SK-N-SH treated with all-trans-retinoic acid at 6 μM for 48 hours (cell line): ENCODE measurements at regions not wholly inside any gene's neighbourhood (a gene's known extent, or its start where the extent isn't known, plus 50 kb on each side); places are given as distances from the start of the nearest gene placed in this dataset.

ENCODE experiments used
- ATAC-seq: fragments of 200-7000 bp; cut with Tn5 transposase; 3 replicates; pipeline ENCODE4 v1.9.1; 2020; ENCODE audit warnings: mild to moderate bottlenecking, moderate library complexity
- ARNTL ChIP-seq: fragments of 450-650 bp; formaldehyde crosslinking; IDR thresholded peaks from 2 replicates; pipeline ENCODE4 v1.5.0; 2020; ENCODE audit warnings: low read depth, mild to moderate bottlenecking, moderate library complexity, borderline replicate concordance
- BACH2 ChIP-seq: fragments of 250-450 bp; sonication (Bioruptor Pico); IDR thresholded peaks from 2 replicates; pipeline ENCODE4 v1.9.0; 2021; ENCODE audit warnings: mild to moderate bottlenecking, borderline replicate concordance
- CREB5 ChIP-seq: fragments of 250-450 bp; sonication (Bioruptor Pico); IDR thresholded peaks from 2 replicates; pipeline ENCODE4 v1.5.1; 2020; ENCODE audit warnings: low read depth, mild to moderate bottlenecking, moderate library complexity
- CSDC2 ChIP-seq: fragments of 250-450 bp; sonication (Bioruptor Pico); IDR thresholded peaks from 2 replicates; pipeline ENCODE4 v1.5.0; 2020; ENCODE audit warnings: mild to moderate bottlenecking, moderate library complexity
- CSRNP3 ChIP-seq: fragments of 250-450 bp; sonication (Bioruptor Pico); IDR thresholded peaks from 2 replicates; pipeline ENCODE4 v1.5.1; 2021; ENCODE audit warnings: mild to moderate bottlenecking, moderate library complexity
- GLIS3 ChIP-seq: fragments of 250-450 bp; sonication (Bioruptor Pico); IDR thresholded peaks from 2 replicates; pipeline ENCODE4 v1.5.0; 2020; ENCODE audit warnings: mild to moderate bottlenecking, moderate library complexity
- ISL1 ChIP-seq: fragments of 250-450 bp; sonication (Bioruptor Pico); IDR thresholded peaks from 2 replicates; pipeline ENCODE4 v2.1.2; 2022; ENCODE audit warnings: mild to moderate bottlenecking, moderate library complexity
- OSR1 ChIP-seq: fragments of 250-450 bp; sonication (Bioruptor Pico); IDR thresholded peaks from 2 replicates; pipeline ENCODE4 v1.8.0; 2022; ENCODE audit warnings: moderate library complexity, mild to moderate bottlenecking, inconsistent platforms
- PATZ1 ChIP-seq: fragments of 250-450 bp; sonication (Bioruptor Pico); IDR thresholded peaks from 2 replicates; pipeline ENCODE4 v1.8.0; 2020; ENCODE audit warnings: mild to moderate bottlenecking, moderate library complexity, borderline replicate concordance
- POU6F1 ChIP-seq: fragments of 250-450 bp; sonication (Bioruptor Pico); IDR thresholded peaks from 2 replicates; pipeline ENCODE4 v1.8.0; 2021; ENCODE audit warnings: low read depth, mild to moderate bottlenecking, moderate library complexity, borderline replicate concordance
- RARB ChIP-seq: fragments of 250-450 bp; sonication (Bioruptor Pico); IDR thresholded peaks from 2 replicates; pipeline ENCODE4 v1.8.0; 2021; ENCODE audit warnings: mild to moderate bottlenecking, moderate library complexity
- SNAI2 ChIP-seq: fragments of 250-450 bp; sonication (Bioruptor Pico); IDR thresholded peaks from 2 replicates; pipeline ENCODE4 v1.5.0; 2020; ENCODE audit warnings: mild to moderate bottlenecking, moderate library complexity
- TCF4 ChIP-seq: fragments of 250-450 bp; sonication (Bioruptor Pico); IDR thresholded peaks from 2 replicates; pipeline ENCODE4 v1.8.0; 2021; ENCODE audit warnings: mild to moderate bottlenecking, moderate library complexity, borderline replicate concordance
- TOX ChIP-seq: fragments of 250-450 bp; sonication (Bioruptor Pico); IDR thresholded peaks from 2 replicates; pipeline ENCODE4 v1.8.0; 2021; ENCODE audit warnings: mild to moderate bottlenecking, moderate library complexity, borderline replicate concordance
- TSHZ2 ChIP-seq: fragments of 250-450 bp; sonication (Bioruptor Pico); IDR thresholded peaks from 2 replicates; pipeline ENCODE4 v1.5.0; 2020; ENCODE audit warnings: mild to moderate bottlenecking, moderate library complexity
- ZC3H10 ChIP-seq: fragments of 250-450 bp; sonication (Bioruptor Pico); IDR thresholded peaks from 2 replicates; pipeline ENCODE4 v1.5.1; 2021; ENCODE audit warnings: mild to moderate bottlenecking, moderate library complexity
- ZFP3 ChIP-seq: fragments of 250-450 bp; sonication (Bioruptor Pico); IDR thresholded peaks from 2 replicates; pipeline ENCODE4 v1.5.0; 2020; ENCODE audit warnings: mild to moderate bottlenecking, moderate library complexity
- ZFP30 ChIP-seq: fragments of 450-650 bp; formaldehyde crosslinking; IDR thresholded peaks from 2 replicates; pipeline ENCODE4 v1.5.0; 2022; ENCODE audit warnings: mild to moderate bottlenecking, moderate library complexity
- ZNF565 ChIP-seq: fragments of 450-650 bp; formaldehyde crosslinking; conservative IDR thresholded peaks from 2 replicates; pipeline ENCODE4 v1.5.0; 2020; ENCODE audit warnings: low read depth, mild to moderate bottlenecking, moderate library complexity
- ZNF70 ChIP-seq: fragments of 450-650 bp; formaldehyde crosslinking; IDR thresholded peaks from 2 replicates; pipeline ENCODE4 v1.5.0; 2020; ENCODE audit warnings: mild to moderate bottlenecking, moderate library complexity

GRCh38 chr11:64428693-64429092 is 69.7 kb downstream of the RPS6KA4 start:
- no peak for ATAC-seq
- no peak for TF ChIP-seq ISL1
- no peak for TF ChIP-seq CSRNP3 (CRISPR knock-in tag)
- no peak for TF ChIP-seq ZNF70 (CRISPR knock-in tag)
- no peak for TF ChIP-seq SNAI2 (CRISPR knock-in tag)
- no peak for TF ChIP-seq ZNF565

GRCh38 chr11:64429970-64430369 is 71.0 kb downstream of the RPS6KA4 start:
- TF ChIP-seq SNAI2 (CRISPR knock-in tag) (no peak), RARB (CRISPR knock-in tag) (no peak), ARNTL (CRISPR knock-in tag) (no peak), OSR1 (CRISPR knock-in tag) (no peak), TSHZ2 (CRISPR knock-in tag) (no peak), TCF4 (CRISPR knock-in tag) (no peak), BACH2 (no peak), POU6F1 (CRISPR knock-in tag) (no peak), GLIS3 (CRISPR knock-in tag) (no peak), PATZ1 (CRISPR knock-in tag) (no peak), ZC3H10 (CRISPR knock-in tag) (no peak), CSDC2 (no peak), ZNF70 (CRISPR knock-in tag) (no peak), ISL1 (no peak), ZFP3 (CRISPR knock-in tag) (no peak), ZFP30 (CRISPR knock-in tag) (no peak), TOX (CRISPR knock-in tag) (no peak), CREB5 (CRISPR knock-in tag) (no peak), CSRNP3 (CRISPR knock-in tag) (no peak)
- no peak for ATAC-seq

GRCh38 chr11:64430645-64431044 is 71.7 kb downstream of the RPS6KA4 start:
- ATAC-seq: no peak
- TF ChIP-seq CSDC2: no peak
- TF ChIP-seq, all 23 proteins: peak for 0
